Gastrocnemius medialis (tissue), 4 donors: ENCODE measurements at regions not wholly inside any gene's neighbourhood (a gene's known extent, or its start where the extent isn't known, plus 50 kb on each side); places are given as distances from the start of the nearest gene placed in this dataset.

Experiments
- CTCF ChIP-seq, 5 experiments: fragments of 450-650 bp in 3 of 5; fragments of 200-600 bp in 2 of 5; sonication (generic) in 2 of 5; IDR thresholded peaks in 4 of 5; conservative IDR thresholded peaks in 1 of 5; 1 replicate in 4 of 5; 2 replicates in 1 of 5; pipeline ENCODE4 v1.5.1; 2016 to 2019; ENCODE audit warnings: antibody characterized with exemption in 5 of 5, mild to moderate bottlenecking in 3 of 5, moderate library complexity in 3 of 5
- POLR2A ChIP-seq, 2 donors: fragments of 450-650 bp; IDR thresholded peaks; one replicate each; pipeline ENCODE4 v1.6.1; 2017; ENCODE audit warnings: antibody characterized with exemption in 2 of 2, mild to moderate bottlenecking in 2 of 2, moderate library complexity in 2 of 2

GRCh38 chr11:127462065-127462344 lies 461.4 kb upstream of the KIRREL3 start:
- TF ChIP-seq CTCF (IDR thresholded peaks at IDR 0.05 in 4 of 5, conservative IDR thresholded peaks at IDR 0.05 in 1 of 5) = no peak
- no peak for TF ChIP-seq POLR2A (IDR thresholded peaks at IDR 0.05)
